Neural progenitor cell (in vitro differentiated cells): ENCODE measurements at regions not wholly inside any gene's neighbourhood (a gene's known extent, or its start where the extent isn't known, plus 50 kb on each side); places are given as distances from the start of the nearest gene placed in this dataset.

ENCODE experiments used
- CTCF ChIP-seq: fragments of 200-600 bp; sonication (generic); IDR thresholded peaks from 2 replicates; pipeline ENCODE4 v1.5.1; 2017; ENCODE audit warnings: antibody characterized with exemption, mild to moderate bottlenecking
- EZH2 ChIP-seq: fragments of 200-600 bp; sonication (generic); IDR thresholded peaks from 2 replicates; pipeline ENCODE4 v1.6.1; 2017; ENCODE audit warnings: antibody characterized with exemption, mild to moderate bottlenecking, moderate library complexity
- EZH2phosphoT487 ChIP-seq: fragments of 200-600 bp; sonication (generic); IDR thresholded peaks from 2 replicates; pipeline ENCODE4 v1.6.1; 2017; ENCODE audit warnings: antibody characterized with exemption

GRCh38 chr4:100746141-100746739 is 228.4 kb upstream of the EMCN start:
- no peak for TF ChIP-seq CTCF
- TF ChIP-seq EZH2, result no peak
- no peak for TF ChIP-seq EZH2phosphoT487
